HepG2 (cell line): ENCODE measurements at regions not wholly inside any gene's neighbourhood (a gene's known extent, or its start where the extent isn't known, plus 50 kb on each side); places are given as distances from the start of the nearest gene placed in this dataset.
A peak's percentile ranks its signal among the peaks of the same experiment; 100 is the strongest.

Experiments
- ATAC-seq: fragments of 200-7000 bp; cut with Tn5 transposase; 3 replicates; pipeline ENCODE4 v1.9.1; 2020; ENCODE audit warnings: mild to moderate bottlenecking, moderate library complexity
- BruUV-seq: library from RNA; stranded (reverse); fragments of 400-500 nt; replicated peaks from 2 replicates; lab custom pipeline; 2021; lab: Mats Ljungman, UMichigan
- CTCF ChIA-PET: fragments of 300-600 bp; formaldehyde crosslinking; extraction: SDS; loops from one replicate; lab custom pipeline; 2021; ENCODE audit warnings: low total read pairs, inconsistent platforms, low intra/inter-chr PET ratio; lab: Yijun Ruan, JAX
- POLR2A ChIA-PET: fragments of 350-600 bp; sonication (Branson Sonifier 250); formaldehyde crosslinking; loops from one replicate; lab custom pipeline; 2020; ENCODE audit warnings: antibody characterized with exemption, inconsistent platforms; lab: Yijun Ruan, JAX
- DNase-seq: peaks from one replicate; pipeline ENCODE4 v3.0.0-alpha.2; 2015; ENCODE audit warnings: low spot score
- FAIRE-seq: peaks from 3 replicates; lab custom pipeline; 2011; peaks lifted over from hg19 to GRCh38; lab: Jason Lieb, UNC
- H2AFZ ChIP-seq: one replicate; pipeline ENCODE4 v1.6.1; 2011; ENCODE audit warnings: low read length, inconsistent platforms
- H3K27ac ChIP-seq: fragments of 300-600 bp; 3 replicates; pipeline ENCODE4 v1.8.0; 2011; ENCODE audit warnings: mixed run types, mild to moderate bottlenecking, mixed read lengths, low read length, inconsistent platforms; ENCODE audit not compliant: insufficient read depth; ENCODE audit errors: extremely low read length
- H3K27me3 ChIP-seq, 2 experiments: fragments of 200-600 bp in 1 of 2; 2 replicates in 1 of 2; 3 replicates in 1 of 2; pipeline versions ENCODE4 v1.6.0 to v1.8.0; 2011; ENCODE audit warnings: low read length in 2 of 2, mild to moderate bottlenecking in 2 of 2, moderate library complexity in 2 of 2, inconsistent platforms in 1 of 2; ENCODE audit not compliant: insufficient read depth in 2 of 2, control insufficient read depth in 1 of 2
- H3K36me3 ChIP-seq, 2 experiments: fragments of 200-600 bp in 1 of 2; replicated peaks in 1 of 2; 2 replicates in 1 of 2; 3 replicates in 1 of 2; pipeline versions ENCODE4 v1.5.1 to v1.8.0; 2011; ENCODE audit warnings: low read length in 2 of 2, inconsistent platforms in 1 of 2; ENCODE audit not compliant: insufficient read depth in 2 of 2, control insufficient read depth in 1 of 2
- H3K4me1 ChIP-seq: 2 replicates; pipeline ENCODE4 v1.5.1; 2012; ENCODE audit warnings: low read length, inconsistent platforms; ENCODE audit not compliant: insufficient read depth
- H3K4me2 ChIP-seq: 2 replicates; pipeline ENCODE4 v1.6.0; 2011; ENCODE audit warnings: low read depth, low read length, inconsistent platforms
- H3K4me3 ChIP-seq, 3 experiments: fragments of 200-600 bp in 1 of 3; sonication (generic), shearing (Covaris generic) in 1 of 3; replicated peaks in 1 of 3; 2 replicates each; pipeline ENCODE4 v1.5.1; 2011 to 2016; ENCODE audit warnings: low read length in 3 of 3, inconsistent platforms in 2 of 3, low read depth in 2 of 3, mild to moderate bottlenecking in 2 of 3, control low read depth in 1 of 3, mixed read lengths in 1 of 3; ENCODE audit not compliant: insufficient read depth in 1 of 3
- H3K79me2 ChIP-seq: one replicate; pipeline ENCODE4 v1.6.1; 2011; ENCODE audit warnings: low read length, inconsistent platforms; ENCODE audit not compliant: insufficient read depth
- H3K9ac ChIP-seq: 2 replicates; pipeline ENCODE4 v1.6.0; 2011; ENCODE audit warnings: mild to moderate bottlenecking, low read depth, low read length, inconsistent platforms; ENCODE audit not compliant: insufficient read depth
- H3K9me3 ChIP-seq: 2 replicates; pipeline ENCODE4 v1.5.1; 2012; ENCODE audit warnings: mild to moderate bottlenecking, low read length
- H4K20me1 ChIP-seq: 2 replicates; pipeline ENCODE4 v1.6.0; 2011; ENCODE audit warnings: inconsistent platforms, mild to moderate bottlenecking, low read length, moderate library complexity; ENCODE audit not compliant: insufficient read depth
- ATF3 ChIP-seq: sonication (generic); formaldehyde crosslinking; IDR thresholded peaks from 2 replicates; pipeline ENCODE4 v1.4.0; 2020; ENCODE audit warnings: missing genetic modification reagents
- EHMT2 ChIP-seq: fragments of 200-600 bp; sonication (generic); IDR thresholded peaks from 2 replicates; pipeline ENCODE4 v1.7.0; 2017; ENCODE audit warnings: antibody characterized with exemption, low read depth, low read length, borderline replicate concordance
- ELF1 ChIP-seq: sonication (generic); formaldehyde crosslinking; IDR thresholded peaks from 2 replicates; pipeline ENCODE4 v1.4.0; 2020; ENCODE audit warnings: missing genetic modification reagents
- HIC2 ChIP-seq: sonication (generic); formaldehyde crosslinking; IDR thresholded peaks from 2 replicates; pipeline ENCODE4 v1.9.0; 2022; ENCODE audit warnings: low read depth, missing genetic modification reagents
- HNRNPUL1 ChIP-seq: fragments of 200-400 bp; formaldehyde crosslinking; IDR thresholded peaks from 2 replicates; pipeline ENCODE4 v1.6.1; 2017; ENCODE audit warnings: low read depth, mild to moderate bottlenecking, low read length, moderate library complexity
- MAFF ChIP-seq: IDR thresholded peaks from 2 replicates; pipeline ENCODE4 v1.6.1; 2011; ENCODE audit warnings: low read depth, low read length, improper control_type of control experiment
- MAFK ChIP-seq, 2 experiments: IDR thresholded peaks in 1 of 2; conservative IDR thresholded peaks in 1 of 2; 2 replicates each; pipeline ENCODE4 v1.6.1; 2011; ENCODE audit warnings: improper control_type of control experiment in 2 of 2, low read length in 2 of 2
- MTA1 ChIP-seq: sonication (generic); formaldehyde crosslinking; IDR thresholded peaks from 2 replicates; pipeline ENCODE4 v1.4.0; 2020; ENCODE audit warnings: missing genetic modification reagents, mild to moderate bottlenecking, borderline replicate concordance
- NFIB ChIP-seq: sonication (generic); formaldehyde crosslinking; IDR thresholded peaks from 2 replicates; pipeline ENCODE4 v1.9.0; 2021; ENCODE audit warnings: missing genetic modification reagents, mild to moderate bottlenecking, borderline replicate concordance
- NFYC ChIP-seq: IDR thresholded peaks from 2 replicates; pipeline ENCODE4 v1.6.1; 2016; ENCODE audit warnings: missing genetic modification reagents, missing compliant biosample characterization
- SKI ChIP-seq: fragments of 450-650 bp; IDR thresholded peaks from one replicate; pipeline ENCODE4 v1.6.1; 2018; ENCODE audit warnings: mild to moderate bottlenecking; ENCODE audit not compliant: partially characterized antibody
- SKIL ChIP-seq: sonication (generic); formaldehyde crosslinking; IDR thresholded peaks from 2 replicates; pipeline ENCODE4 v1.8.0; 2022; ENCODE audit warnings: missing genetic modification reagents, mild to moderate bottlenecking, moderate library complexity, borderline replicate concordance
- ZNF253 ChIP-seq: sonication (generic); formaldehyde crosslinking; IDR thresholded peaks from 2 replicates; pipeline ENCODE4 v1.8.0; 2022; ENCODE audit warnings: mild to moderate bottlenecking, missing genetic modification reagents, borderline replicate concordance
- ZNF326 ChIP-seq: sonication (generic); formaldehyde crosslinking; IDR thresholded peaks from 2 replicates; pipeline ENCODE4 v1.4.0; 2020; ENCODE audit warnings: missing genetic modification reagents, borderline replicate concordance
- ZNF567 ChIP-seq: sonication (generic); formaldehyde crosslinking; IDR thresholded peaks from 2 replicates; pipeline ENCODE4 v1.8.1; 2023; ENCODE audit warnings: mild to moderate bottlenecking, missing genetic modification reagents, borderline replicate concordance
- ZNF713 ChIP-seq: sonication (generic); formaldehyde crosslinking; IDR thresholded peaks from 2 replicates; pipeline ENCODE4 v1.4.0; 2020; ENCODE audit warnings: mild to moderate bottlenecking, missing genetic modification reagents
- ZNF770 ChIP-seq: sonication (generic); formaldehyde crosslinking; IDR thresholded peaks from 2 replicates; pipeline ENCODE4 v1.5.0; 2020; ENCODE audit warnings: mild to moderate bottlenecking, missing genetic modification reagents
- ZSCAN25 ChIP-seq: sonication (generic); formaldehyde crosslinking; IDR thresholded peaks from 2 replicates; pipeline ENCODE4 v1.8.0; 2022; ENCODE audit warnings: mild to moderate bottlenecking, missing genetic modification reagents
- WGBS: methylation state at CpG from one replicate; pipeline ENCODE4 v1.1.6; 2017; ENCODE audit warnings: low lambda C conversion rate; 5-methylcytosine and 5-hydroxymethylcytosine counted together
- in situ Hi-C: cut with HindIII; loops from 2 replicates; pipeline ENCODE4 v1.10.0; 2017; ENCODE audit warnings: low pct_unique_long_range_greater_than_20kb; ENCODE audit not compliant: extremely low pct_ligation_motif_present
- intact Hi-C: fragments of 100-400 bp; cut with micrococcal nuclease; formaldehyde crosslinking; loops from one replicate; pipeline ENCODE4 v1.10.0; 2022; ENCODE audit not compliant: unreplicated experiment

- Histone ChIP-seq H2AFZ (no peak overlapping the region), H3K4me1 (no peaks in the 10 kb centered on the region), H3K79me2 (no peaks in the 10 kb centered on the region), H4K20me1 (no peaks in the 10 kb centered on the region), H3K4me3 (no peak overlapping the region), H3K9me3 (peaks cover 88% of the 10 kb centered on the region), H3K4me2 (no peak overlapping the region), H3K27me3 (no peaks in the 10 kb centered on the region), H3K27ac (no peak overlapping the region), H3K36me3 (no peaks in the 10 kb centered on the region), H3K9ac (no peak overlapping the region)
- POLR2A ChIA-PET, result no interaction called here
- WGBS, result 30% methylated on average over 3 of the region's 3 CpGs
- intact Hi-C loops, result no loop called here
- no peak for TF ChIP-seq NFYC (CRISPR knock-in tag)
- no peak for TF ChIP-seq ZNF567 (CRISPR knock-in tag)
- TF ChIP-seq NFIB (CRISPR knock-in tag), result no peak
- peak in 1 of 2 experiments; percentile 51; a peak in 3 of 4 replicates for TF ChIP-seq MAFK (conservative IDR thresholded peaks at IDR 0.05 in 1 of 2, IDR thresholded peaks at IDR 0.05 in 1 of 2; ENCODE audit: low read length in 2 of 2)
- no peak for TF ChIP-seq ZNF713 (CRISPR knock-in tag)
- no peak for TF ChIP-seq ZSCAN25
- no peak for TF ChIP-seq ZNF253
- TF ChIP-seq MTA1 (CRISPR knock-in tag), result no peak
- TF ChIP-seq ATF3 (CRISPR knock-in tag), result no peak
- TF ChIP-seq HIC2 (CRISPR knock-in tag), result no peak
- no peak for TF ChIP-seq ZNF770
- TF ChIP-seq SKIL (CRISPR knock-in tag), result no peak
- no peak for TF ChIP-seq ELF1 (CRISPR knock-in tag)
- TF ChIP-seq HNRNPUL1, result no peak
- TF ChIP-seq ZNF326 (CRISPR knock-in tag), result no peak
- TF ChIP-seq EHMT2, result no peak
- TF ChIP-seq MAFF, result peak; percentile 30; the same call in 1 of the 2 replicates
- TF ChIP-seq SKI, result no peak
- CTCF ChIA-PET, result no interaction called here
- BruUV-seq, result no TSS peak
- DNase-seq (no peak), ATAC-seq (no peak), FAIRE-seq (no peak)
- in situ Hi-C loops, result no loop called here
These were observed 860.5 kb downstream of the NCAM2 start for GRCh38 chr21:21858502-21859334.
